Cardiac fibroblast (primary cell): ENCODE measurements at regions not wholly inside any gene's neighbourhood (a gene's known extent, or its start where the extent isn't known, plus 50 kb on each side); places are given as distances from the start of the nearest gene placed in this dataset.

Source experiments
- DNase-seq, 2 donors: peaks; one replicate each; pipeline versions ENCODE4 v3.0.0 to v3.0.0-alpha.2; 2010; ENCODE audit warnings: low read depth in 2 of 2
- H3K4me3 ChIP-seq, 2 donors: replicated peaks in 1 of 2; 1 replicate in 1 of 2; 2 replicates in 1 of 2; pipeline ENCODE4 v1.5.1; 2011; ENCODE audit warnings: low read depth in 2 of 2, low read length in 2 of 2, mild to moderate bottlenecking in 2 of 2, moderate library complexity in 1 of 2
- TF ChIP-seq, protein P1 (sequence below): IDR thresholded peaks from one replicate; pipeline ENCODE4 v1.5.1; 2011; ENCODE audit warnings: low read depth, mild to moderate bottlenecking, low read length, inconsistent platforms

DNA sequence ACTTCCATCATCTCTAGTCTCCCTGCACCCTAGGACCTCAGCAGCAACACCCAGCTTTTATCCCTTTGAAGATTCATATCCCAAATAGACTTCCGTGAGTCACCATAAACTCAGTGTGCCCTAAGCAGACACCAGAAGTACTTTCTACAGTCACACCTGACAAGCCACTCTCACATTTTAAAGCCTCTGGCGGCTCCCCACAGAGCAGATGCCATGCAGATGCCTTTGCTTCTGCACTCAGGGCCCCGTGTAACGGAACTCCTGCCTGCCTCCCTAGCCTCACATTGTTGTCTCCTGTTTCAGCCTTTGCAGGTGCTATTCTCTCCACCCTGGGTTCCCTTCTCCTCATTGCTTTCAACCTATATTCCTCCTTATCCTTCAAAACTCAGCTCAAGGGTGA, 155.5 kb upstream of the SLC24A5 start:
- DNase-seq, result no peak
- H3K4me3 ChIP-seq, result no peak overlapping the region
- TF ChIP-seq, protein P1, sequence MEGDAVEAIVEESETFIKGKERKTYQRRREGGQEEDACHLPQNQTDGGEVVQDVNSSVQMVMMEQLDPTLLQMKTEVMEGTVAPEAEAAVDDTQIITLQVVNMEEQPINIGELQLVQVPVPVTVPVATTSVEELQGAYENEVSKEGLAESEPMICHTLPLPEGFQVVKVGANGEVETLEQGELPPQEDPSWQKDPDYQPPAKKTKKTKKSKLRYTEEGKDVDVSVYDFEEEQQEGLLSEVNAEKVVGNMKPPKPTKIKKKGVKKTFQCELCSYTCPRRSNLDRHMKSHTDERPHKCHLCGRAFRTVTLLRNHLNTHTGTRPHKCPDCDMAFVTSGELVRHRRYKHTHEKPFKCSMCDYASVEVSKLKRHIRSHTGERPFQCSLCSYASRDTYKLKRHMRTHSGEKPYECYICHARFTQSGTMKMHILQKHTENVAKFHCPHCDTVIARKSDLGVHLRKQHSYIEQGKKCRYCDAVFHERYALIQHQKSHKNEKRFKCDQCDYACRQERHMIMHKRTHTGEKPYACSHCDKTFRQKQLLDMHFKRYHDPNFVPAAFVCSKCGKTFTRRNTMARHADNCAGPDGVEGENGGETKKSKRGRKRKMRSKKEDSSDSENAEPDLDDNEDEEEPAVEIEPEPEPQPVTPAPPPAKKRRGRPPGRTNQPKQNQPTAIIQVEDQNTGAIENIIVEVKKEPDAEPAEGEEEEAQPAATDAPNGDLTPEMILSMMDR, result no peak

DNA sequence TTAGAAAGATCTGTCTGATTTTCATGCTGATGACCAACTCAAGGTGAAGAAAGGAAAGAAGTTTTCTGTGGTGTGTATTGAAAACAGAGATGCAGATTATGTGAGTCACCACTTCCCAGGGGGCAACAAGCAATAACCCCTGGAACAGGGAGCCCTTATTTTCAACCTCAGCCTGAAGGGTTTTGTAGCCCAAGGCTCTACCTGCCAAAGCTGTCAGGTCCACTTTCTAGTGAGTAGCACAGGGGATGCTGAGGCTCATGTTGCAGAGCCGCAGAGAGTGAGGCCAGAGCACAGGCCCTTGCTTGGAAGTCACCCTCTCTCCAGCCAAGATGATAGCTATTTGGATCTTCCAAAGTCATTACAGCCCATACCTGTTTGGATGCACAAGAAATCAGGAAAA, 152.2 kb upstream of the SLC24A5 start:
- DNase-seq, result no peak
- TF ChIP-seq, protein P1, result no peak
- no peak overlapping the region for H3K4me3 ChIP-seq

DNA sequence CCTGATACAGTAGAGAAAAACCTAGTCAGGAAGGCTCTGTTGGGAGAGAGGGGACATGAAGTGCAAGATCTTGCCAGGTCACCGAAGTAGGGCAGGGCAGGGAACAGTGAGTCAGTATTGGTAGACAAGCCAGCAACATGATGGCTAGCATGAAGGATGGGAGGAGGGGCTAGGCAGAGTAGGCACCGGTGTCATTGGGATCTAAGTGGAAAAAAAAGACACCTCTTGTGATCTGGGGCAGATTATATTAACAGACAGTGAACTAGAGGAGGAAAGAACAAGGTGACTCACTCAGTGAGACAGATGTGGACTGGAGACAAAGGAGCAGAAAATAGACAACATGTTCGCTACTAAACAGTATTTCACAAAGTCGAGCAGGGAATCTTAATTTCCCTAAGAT, 149.2 kb upstream of the SLC24A5 start:
- TF ChIP-seq, protein P1, result no peak
- H3K4me3 ChIP-seq, result no peak overlapping the region
- no peak for DNase-seq

DNA sequence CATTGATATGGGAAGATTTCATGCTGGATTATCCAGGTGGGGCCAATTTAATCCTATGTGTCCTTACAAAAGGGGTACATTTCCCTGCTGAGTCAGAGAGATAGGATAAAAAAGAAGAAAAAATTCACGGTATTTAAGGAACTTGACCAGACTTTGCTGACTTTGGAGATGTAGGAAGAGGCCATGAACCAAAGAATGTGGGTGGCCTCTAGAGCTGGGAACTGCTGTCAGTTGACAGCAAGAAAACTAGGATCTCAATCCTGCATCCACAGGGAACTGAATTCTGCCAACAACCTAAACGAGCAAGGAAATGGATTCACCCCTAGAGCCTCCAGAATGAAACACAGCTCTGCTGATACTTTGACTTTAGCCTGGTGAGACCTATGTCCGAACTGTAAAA, 148.1 kb upstream of the SLC24A5 start:
- TF ChIP-seq, protein P1, result no peak
- H3K4me3 ChIP-seq, result no peak overlapping the region
- no peak for DNase-seq

DNA sequence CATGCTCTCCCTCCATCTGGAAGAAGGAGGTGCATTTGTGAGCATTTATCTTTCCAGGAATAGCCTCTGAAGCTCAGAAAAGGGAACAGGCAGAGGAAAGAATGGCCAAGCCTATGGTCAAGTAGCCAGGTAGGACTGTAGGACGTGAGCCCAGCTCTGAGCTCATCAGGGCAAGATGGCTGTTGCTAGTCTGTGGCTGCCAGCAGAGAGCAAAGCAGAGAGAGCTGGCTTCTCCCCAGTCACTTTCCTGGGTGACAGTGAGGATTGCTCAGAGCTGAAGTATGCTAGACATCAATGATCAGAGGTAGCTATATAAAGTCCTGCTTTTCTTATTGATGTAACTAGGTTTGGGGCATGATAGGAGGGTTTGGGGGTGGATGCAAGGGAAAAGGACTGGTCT, 146.1 kb upstream of the SLC24A5 start:
- no peak overlapping the region for H3K4me3 ChIP-seq
- TF ChIP-seq, protein P1, result no peak
- DNase-seq, result no peak

DNA sequence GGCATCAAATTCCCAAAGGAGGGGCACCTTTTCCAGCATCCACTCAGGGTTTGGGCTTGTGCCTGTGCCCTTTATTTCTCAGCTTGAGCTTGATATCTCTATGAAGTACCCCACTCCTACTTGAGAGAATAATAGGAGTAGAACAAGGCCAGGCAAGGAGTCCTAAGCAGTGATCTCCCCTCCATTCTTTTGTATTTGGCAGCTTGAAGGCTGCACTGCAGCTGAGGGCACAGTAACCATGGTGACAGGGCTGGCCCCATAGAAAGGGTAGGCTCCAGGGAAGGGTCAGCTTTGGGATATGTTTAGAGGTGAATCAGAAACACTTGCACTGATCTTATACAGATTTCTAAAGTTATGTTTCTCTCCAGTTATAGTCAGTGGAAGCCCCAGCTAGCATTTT, 145.4 kb upstream of the SLC24A5 start:
- DNase-seq, result no peak
- TF ChIP-seq, protein P1, result no peak
- H3K4me3 ChIP-seq, result no peak overlapping the region

DNA sequence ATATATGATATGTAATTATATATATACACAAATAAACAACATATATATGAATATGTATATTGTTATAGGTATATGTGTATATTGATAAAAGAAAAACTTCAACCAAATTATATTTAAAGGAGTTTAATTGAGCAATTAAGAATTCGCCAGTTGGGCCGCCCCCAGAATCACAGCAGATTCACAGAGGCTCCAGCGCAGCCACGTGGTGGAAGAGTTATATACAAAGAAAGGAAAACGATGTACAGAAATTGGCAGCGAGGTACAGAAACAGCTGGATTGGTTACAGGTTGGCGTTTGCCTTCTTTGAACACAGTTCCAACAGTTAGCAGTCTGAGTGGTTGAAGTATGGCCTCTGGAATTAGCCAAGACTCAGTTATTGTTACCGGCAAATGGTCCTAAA, 137.3 kb upstream of the SLC24A5 start:
- TF ChIP-seq, protein P1, result no peak
- H3K4me3 ChIP-seq, result no peak overlapping the region
- no peak for DNase-seq
